ENCODE measurements at regions not wholly inside any gene's neighbourhood (a gene's known extent, or its start where the extent isn't known, plus 50 kb on each side); places are given as distances from the start of the nearest gene placed in this dataset.

DNA sequence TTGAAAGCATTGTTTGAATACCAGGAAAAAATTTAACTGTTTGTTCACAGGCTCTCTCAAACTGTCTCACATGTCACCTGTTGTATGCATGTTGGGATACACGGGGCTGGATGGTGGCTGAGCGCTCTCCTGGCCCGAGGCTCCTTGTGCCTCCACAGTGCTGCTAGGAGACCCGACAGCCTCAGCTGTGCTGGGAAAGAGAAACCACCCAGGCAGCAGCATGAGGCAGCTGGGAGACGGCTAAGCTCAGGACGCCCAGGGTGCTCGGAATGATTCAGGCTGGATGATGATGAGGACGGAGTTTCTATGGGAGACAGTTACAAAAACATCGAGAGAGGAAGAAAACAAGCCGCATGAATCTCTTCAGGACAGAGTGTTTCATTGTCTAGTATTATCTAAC is 278.0 kb upstream of the CDH4 start:
- TF ChIP-seq, protein P1, sequence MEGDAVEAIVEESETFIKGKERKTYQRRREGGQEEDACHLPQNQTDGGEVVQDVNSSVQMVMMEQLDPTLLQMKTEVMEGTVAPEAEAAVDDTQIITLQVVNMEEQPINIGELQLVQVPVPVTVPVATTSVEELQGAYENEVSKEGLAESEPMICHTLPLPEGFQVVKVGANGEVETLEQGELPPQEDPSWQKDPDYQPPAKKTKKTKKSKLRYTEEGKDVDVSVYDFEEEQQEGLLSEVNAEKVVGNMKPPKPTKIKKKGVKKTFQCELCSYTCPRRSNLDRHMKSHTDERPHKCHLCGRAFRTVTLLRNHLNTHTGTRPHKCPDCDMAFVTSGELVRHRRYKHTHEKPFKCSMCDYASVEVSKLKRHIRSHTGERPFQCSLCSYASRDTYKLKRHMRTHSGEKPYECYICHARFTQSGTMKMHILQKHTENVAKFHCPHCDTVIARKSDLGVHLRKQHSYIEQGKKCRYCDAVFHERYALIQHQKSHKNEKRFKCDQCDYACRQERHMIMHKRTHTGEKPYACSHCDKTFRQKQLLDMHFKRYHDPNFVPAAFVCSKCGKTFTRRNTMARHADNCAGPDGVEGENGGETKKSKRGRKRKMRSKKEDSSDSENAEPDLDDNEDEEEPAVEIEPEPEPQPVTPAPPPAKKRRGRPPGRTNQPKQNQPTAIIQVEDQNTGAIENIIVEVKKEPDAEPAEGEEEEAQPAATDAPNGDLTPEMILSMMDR (conservative IDR thresholded peaks at IDR 0.05; ENCODE audit: low read depth, low read length), result no peak
- TF ChIP-seq EZH2 (IDR thresholded peaks at IDR 0.05; ENCODE audit: low read length, unreplicated experiment), result no peak
